B cell (primary cell): ENCODE measurements at regions not wholly inside any gene's neighbourhood (a gene's known extent, or its start where the extent isn't known, plus 50 kb on each side); places are given as distances from the start of the nearest gene placed in this dataset.

ENCODE experiments used
- ATAC-seq: fragments of 200-7000 bp; cut with Tn5 transposase; one replicate; pipeline ENCODE4 v1.10.0; 2021; ENCODE audit warnings: low read depth, mild to moderate bottlenecking, moderate number of reproducible peaks, moderate library complexity
- CTCF ChIA-PET: fragments of 350-600 bp; sonication (Branson Sonifier 250); formaldehyde crosslinking; loops from one replicate; lab custom pipeline; 2021; ENCODE audit warnings: antibody characterized with exemption, inconsistent platforms; lab: Charles Lee
- POLR2A ChIA-PET: fragments of 350-600 bp; sonication (Branson Sonifier 250); formaldehyde crosslinking; loops from one replicate; lab custom pipeline; 2021; ENCODE audit warnings: antibody characterized with exemption; lab: Charles Lee
- DNase-seq: peaks from one replicate; pipeline ENCODE4 v3.0.0; 2013
- H2AFZ ChIP-seq: 2 replicates; pipeline ENCODE4 v1.6.1; 2012; ENCODE audit warnings: mild to moderate bottlenecking, low read depth, low read length; ENCODE audit not compliant: insufficient read depth, poor library complexity, severe bottlenecking
- H3K27ac ChIP-seq, 2 donors: 1 replicate in 1 of 2; 2 replicates in 1 of 2; pipeline ENCODE4 v1.5.1; 2012 to 2013; ENCODE audit warnings: low read length in 2 of 2, mild to moderate bottlenecking in 2 of 2, moderate library complexity in 1 of 2
- H3K27me3 ChIP-seq, 4 experiments: fragments of 200-600 bp in 1 of 4; sonication (generic) in 1 of 4; replicated peaks in 1 of 4; 1 replicate in 2 of 4; 2 replicates in 2 of 4; pipeline versions ENCODE4 v1.6.1 to v1.7.0; 2013 to 2016; ENCODE audit warnings: low read length in 3 of 4, mild to moderate bottlenecking in 2 of 4, mixed read lengths in 1 of 4, moderate library complexity in 1 of 4; ENCODE audit not compliant: insufficient read depth in 4 of 4, control insufficient read depth in 3 of 4; ENCODE audit errors: control extremely low read depth in 1 of 4
- H3K36me3 ChIP-seq, 2 experiments: replicated peaks in 1 of 2; 1 replicate in 1 of 2; 2 replicates in 1 of 2; pipeline versions ENCODE4 v1.6.1 to v1.7.1; 2013; ENCODE audit warnings: low read length in 1 of 2; ENCODE audit not compliant: insufficient read depth in 2 of 2, control insufficient read depth in 1 of 2; ENCODE audit errors: control extremely low read depth in 1 of 2, extremely low read depth in 1 of 2
- H3K4me1 ChIP-seq, 2 donors: fragments of 200-600 bp in 1 of 2; sonication (generic) in 1 of 2; 1 replicate in 1 of 2; 2 replicates in 1 of 2; pipeline versions ENCODE4 v1.5.1 to v1.6.1; 2013 to 2017; ENCODE audit warnings: low read length in 2 of 2; ENCODE audit not compliant: control insufficient read depth in 2 of 2, insufficient read depth in 2 of 2
- H3K4me2 ChIP-seq: replicated peaks from 2 replicates; pipeline ENCODE3; 2012; ENCODE audit warnings: mild to moderate bottlenecking, low read depth, low read length; ENCODE audit not compliant: poor library complexity, severe bottlenecking
- H3K4me3 ChIP-seq, 5 experiments: fragments of 200-600 bp in 1 of 5; sonication (generic) in 1 of 5; 1 replicate in 3 of 5; 2 replicates in 2 of 5; pipeline versions ENCODE4 v1.5.1 to v1.7.0; 2011 to 2016; ENCODE audit warnings: low read length in 4 of 5, mild to moderate bottlenecking in 4 of 5, low read depth in 2 of 5, control low read depth in 1 of 5, moderate library complexity in 1 of 5; ENCODE audit not compliant: insufficient read depth in 1 of 5; ENCODE audit errors: control extremely low read depth in 1 of 5, extremely low read depth in 1 of 5
- H3K79me2 ChIP-seq: fragments of 200-600 bp; sonication (generic); one replicate; pipeline ENCODE4 v1.6.0; 2016; ENCODE audit warnings: low read length; ENCODE audit not compliant: control insufficient read depth, insufficient read depth
- H3K9ac ChIP-seq: fragments of 200-600 bp; sonication (generic); 2 replicates; pipeline ENCODE4 v1.6.1; 2017; ENCODE audit warnings: mild to moderate bottlenecking, low read length, moderate library complexity
- H3K9me3 ChIP-seq, 3 donors: one replicate each; pipeline versions ENCODE4 v1.6.1 to v1.7.1; 2013; ENCODE audit warnings: low read length in 2 of 3; ENCODE audit not compliant: control insufficient read depth in 2 of 3, insufficient read depth in 1 of 3; ENCODE audit errors: control extremely low read depth in 1 of 3
- H4K20me1 ChIP-seq: 2 replicates; pipeline ENCODE4 v1.6.0; 2012; ENCODE audit warnings: mild to moderate bottlenecking, low read length; ENCODE audit not compliant: insufficient read depth, control insufficient read depth, poor library complexity, severe bottlenecking
- H3K27ac Mint-ChIP-seq: one replicate; pipeline ENCODE4 v1.8.0; 2021; ENCODE audit warnings: mixed read lengths
- H3K27me3 Mint-ChIP-seq: one replicate; pipeline ENCODE4 v1.8.0; 2021; ENCODE audit warnings: mixed read lengths
- H3K4me1 Mint-ChIP-seq: one replicate; pipeline ENCODE4 v1.8.0; 2021; ENCODE audit warnings: mixed read lengths
- H3K4me3 Mint-ChIP-seq: one replicate; pipeline ENCODE4 v1.8.0; 2021; ENCODE audit warnings: mixed read lengths
- H3K9me3 Mint-ChIP-seq: one replicate; pipeline ENCODE4 v1.8.0; 2022; ENCODE audit warnings: mixed read lengths; ENCODE audit not compliant: insufficient read depth
- EZH2 ChIP-seq: IDR thresholded peaks from 2 replicates; pipeline ENCODE4 v1.6.1; 2012; ENCODE audit warnings: borderline replicate concordance, low read depth, mild to moderate bottlenecking, moderate library complexity, low read length; ENCODE audit not compliant: insufficient read depth, poor library complexity, severe bottlenecking
- WGBS: methylation state at CpG from one replicate; pipeline ENCODE4 v1.1.5; 2013; ENCODE audit warnings: missing lambda C conversion rate; ENCODE audit not compliant: insufficient coverage; 5-methylcytosine and 5-hydroxymethylcytosine counted together
- intact Hi-C: fragments of 100-400 bp; cut with micrococcal nuclease; formaldehyde crosslinking; loops from one replicate; pipeline ENCODE4 v1.10.0; 2022
- TF ChIP-seq, protein P1 (sequence below): fragments of 200-600 bp; IDR thresholded peaks from one replicate; pipeline ENCODE4 v1.8.0; 2022; ENCODE audit warnings: antibody characterized with exemption, mild to moderate bottlenecking

DNA sequence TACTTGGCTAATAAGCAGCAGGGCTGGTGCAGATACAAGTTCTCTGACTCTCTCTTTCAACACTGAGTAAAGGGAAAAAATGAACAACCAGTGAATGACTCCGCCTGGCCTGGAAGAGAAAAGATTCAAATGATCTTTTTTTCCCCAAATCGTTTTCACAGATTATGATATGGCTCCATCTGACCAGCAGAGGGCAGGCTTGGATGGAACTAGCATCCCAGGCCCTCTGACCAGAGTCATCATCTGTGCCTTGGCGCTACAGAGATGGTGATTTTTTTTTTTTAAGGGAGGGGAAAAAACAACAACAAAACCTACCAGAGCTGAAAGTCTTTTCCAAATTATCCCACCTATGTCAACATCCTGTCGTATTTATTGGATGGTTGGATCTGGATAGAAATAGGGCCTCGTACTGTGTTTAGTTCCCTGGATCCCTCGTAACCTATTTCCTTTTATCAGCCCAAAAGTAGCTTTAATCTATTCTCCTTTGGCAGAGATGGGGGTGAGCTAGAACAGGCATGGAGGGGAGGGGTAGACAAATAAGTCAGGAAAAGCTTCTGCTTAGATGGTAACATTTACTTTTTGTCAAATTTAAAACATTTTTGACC, 69.7 kb downstream of the PRSS23 start:
- Mint-ChIP-seq H3K9me3 (no peaks in the 10 kb centered on the region), H3K4me1 (no peaks in the 10 kb centered on the region), H3K4me3 (no peak overlapping the region), H3K27me3 (peaks cover 8% of the 10 kb centered on the region), H3K27ac (no peak overlapping the region)
- Histone ChIP-seq H3K4me1 (no peaks in the 10 kb centered on the region), H3K27ac (no peak overlapping the region), H3K27me3 (no peaks in the 10 kb centered on the region), H3K9me3 (no peaks in the 10 kb centered on the region), H3K36me3 (no peaks in the 10 kb centered on the region), H4K20me1 (no peaks in the 10 kb centered on the region), H3K79me2 (no peaks in the 10 kb centered on the region), H3K4me2 (no peak overlapping the region), H2AFZ (no peak overlapping the region), H3K9ac (no peak overlapping the region), H3K4me3 (no peak overlapping the region)
- WGBS = no CpG with 5 or more reads among the region's 6 CpGs
- DNase-seq (peak; percentile 19), ATAC-seq (peak; percentile 47)
- intact Hi-C loops = no loop called here
- ChIA-PET CTCF (interaction anchor here (0.6 to 3.0 kb wide), 5 partner anchors 48 to 552 kb away, joined by 3 to 10 read pairs (median 4); no protein-coding TSS in a partner anchor), POLR2A (no interaction called here)
- TF ChIP-seq, protein P1, sequence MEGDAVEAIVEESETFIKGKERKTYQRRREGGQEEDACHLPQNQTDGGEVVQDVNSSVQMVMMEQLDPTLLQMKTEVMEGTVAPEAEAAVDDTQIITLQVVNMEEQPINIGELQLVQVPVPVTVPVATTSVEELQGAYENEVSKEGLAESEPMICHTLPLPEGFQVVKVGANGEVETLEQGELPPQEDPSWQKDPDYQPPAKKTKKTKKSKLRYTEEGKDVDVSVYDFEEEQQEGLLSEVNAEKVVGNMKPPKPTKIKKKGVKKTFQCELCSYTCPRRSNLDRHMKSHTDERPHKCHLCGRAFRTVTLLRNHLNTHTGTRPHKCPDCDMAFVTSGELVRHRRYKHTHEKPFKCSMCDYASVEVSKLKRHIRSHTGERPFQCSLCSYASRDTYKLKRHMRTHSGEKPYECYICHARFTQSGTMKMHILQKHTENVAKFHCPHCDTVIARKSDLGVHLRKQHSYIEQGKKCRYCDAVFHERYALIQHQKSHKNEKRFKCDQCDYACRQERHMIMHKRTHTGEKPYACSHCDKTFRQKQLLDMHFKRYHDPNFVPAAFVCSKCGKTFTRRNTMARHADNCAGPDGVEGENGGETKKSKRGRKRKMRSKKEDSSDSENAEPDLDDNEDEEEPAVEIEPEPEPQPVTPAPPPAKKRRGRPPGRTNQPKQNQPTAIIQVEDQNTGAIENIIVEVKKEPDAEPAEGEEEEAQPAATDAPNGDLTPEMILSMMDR = peak; percentile 82
- no peak for TF ChIP-seq EZH2

DNA sequence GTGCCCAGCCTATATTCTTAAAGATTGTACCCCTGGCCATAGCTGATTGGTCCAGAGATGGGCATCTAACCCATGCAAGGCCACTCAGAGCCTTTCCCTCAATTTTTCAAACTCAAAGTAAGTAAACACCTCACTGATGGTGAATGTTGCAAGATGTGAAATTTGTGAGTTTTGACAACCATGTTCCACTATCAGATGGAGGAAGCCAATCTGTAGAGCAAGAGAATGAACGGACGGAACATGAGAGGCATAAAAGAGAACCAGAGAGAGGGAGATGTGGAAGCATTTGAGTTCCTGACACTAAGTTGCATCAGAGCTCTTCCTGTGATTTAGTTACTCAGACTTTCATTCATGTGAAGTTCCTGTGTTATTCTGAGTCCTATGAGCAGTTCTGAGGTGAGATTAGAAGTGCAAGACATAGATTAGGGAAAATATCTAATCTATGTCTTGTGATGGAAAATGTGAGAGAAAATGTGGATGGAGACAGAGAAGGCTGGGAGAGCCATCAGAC, 73.3 kb downstream of the PRSS23 start:
- intact Hi-C loops = no loop called here
- POLR2A ChIA-PET = no interaction called here
- peaks cover 5% of the 10 kb centered on the region for H3K27me3 Mint-ChIP-seq
- DNase-seq (no peak), ATAC-seq (no peak)
- no peak overlapping the region for H3K4me3 Mint-ChIP-seq
- CTCF ChIA-PET = no interaction called here
- no peaks in the 10 kb centered on the region for H3K4me1 Mint-ChIP-seq
- no peak overlapping the region for H3K4me3 ChIP-seq
- no peaks in the 10 kb centered on the region for H3K9me3 Mint-ChIP-seq
- H3K4me1 ChIP-seq = no peaks in the 10 kb centered on the region
- no peak overlapping the region for H3K27ac Mint-ChIP-seq
- H3K79me2 ChIP-seq = no peaks in the 10 kb centered on the region
- H3K9me3 ChIP-seq = no peaks in the 10 kb centered on the region
- no peak overlapping the region for H2AFZ ChIP-seq
- 100% methylated on average over 2 of the region's 2 CpGs for WGBS
- H3K36me3 ChIP-seq = no peaks in the 10 kb centered on the region
- no peak overlapping the region for H3K27ac ChIP-seq
- no peaks in the 10 kb centered on the region for H3K27me3 ChIP-seq
- H4K20me1 ChIP-seq = no peaks in the 10 kb centered on the region
- TF ChIP-seq, protein P1 = no peak
- TF ChIP-seq EZH2 = no peak
- H3K9ac ChIP-seq = no peak overlapping the region
- no peak overlapping the region for H3K4me2 ChIP-seq
